ENCODE measurements at regions not wholly inside any gene's neighbourhood (a gene's known extent, or its start where the extent isn't known, plus 50 kb on each side); places are given as distances from the start of the nearest gene placed in this dataset.

DNA sequence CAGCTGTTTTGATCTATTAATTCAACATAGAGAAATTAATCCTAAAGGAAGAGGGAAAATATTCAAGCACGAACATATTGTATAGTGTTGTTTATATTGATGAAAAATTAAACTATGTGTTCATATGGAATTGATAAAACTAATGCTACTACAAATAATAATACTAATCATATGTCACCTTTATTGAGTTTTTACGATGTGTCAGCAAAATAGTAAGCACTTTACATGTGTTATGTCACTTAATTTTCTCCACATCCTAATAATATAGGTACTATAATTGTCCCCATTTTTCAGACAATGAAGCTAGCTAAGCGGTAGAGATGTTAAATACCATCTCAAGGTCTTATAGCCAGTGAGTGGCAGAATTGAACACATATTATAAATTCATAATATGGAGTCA lies 2008.5 kb upstream of the WWC1 start:
- TF ChIP-seq, protein P1, sequence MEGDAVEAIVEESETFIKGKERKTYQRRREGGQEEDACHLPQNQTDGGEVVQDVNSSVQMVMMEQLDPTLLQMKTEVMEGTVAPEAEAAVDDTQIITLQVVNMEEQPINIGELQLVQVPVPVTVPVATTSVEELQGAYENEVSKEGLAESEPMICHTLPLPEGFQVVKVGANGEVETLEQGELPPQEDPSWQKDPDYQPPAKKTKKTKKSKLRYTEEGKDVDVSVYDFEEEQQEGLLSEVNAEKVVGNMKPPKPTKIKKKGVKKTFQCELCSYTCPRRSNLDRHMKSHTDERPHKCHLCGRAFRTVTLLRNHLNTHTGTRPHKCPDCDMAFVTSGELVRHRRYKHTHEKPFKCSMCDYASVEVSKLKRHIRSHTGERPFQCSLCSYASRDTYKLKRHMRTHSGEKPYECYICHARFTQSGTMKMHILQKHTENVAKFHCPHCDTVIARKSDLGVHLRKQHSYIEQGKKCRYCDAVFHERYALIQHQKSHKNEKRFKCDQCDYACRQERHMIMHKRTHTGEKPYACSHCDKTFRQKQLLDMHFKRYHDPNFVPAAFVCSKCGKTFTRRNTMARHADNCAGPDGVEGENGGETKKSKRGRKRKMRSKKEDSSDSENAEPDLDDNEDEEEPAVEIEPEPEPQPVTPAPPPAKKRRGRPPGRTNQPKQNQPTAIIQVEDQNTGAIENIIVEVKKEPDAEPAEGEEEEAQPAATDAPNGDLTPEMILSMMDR (IDR thresholded peaks at IDR 0.05), result no peak

DNA sequence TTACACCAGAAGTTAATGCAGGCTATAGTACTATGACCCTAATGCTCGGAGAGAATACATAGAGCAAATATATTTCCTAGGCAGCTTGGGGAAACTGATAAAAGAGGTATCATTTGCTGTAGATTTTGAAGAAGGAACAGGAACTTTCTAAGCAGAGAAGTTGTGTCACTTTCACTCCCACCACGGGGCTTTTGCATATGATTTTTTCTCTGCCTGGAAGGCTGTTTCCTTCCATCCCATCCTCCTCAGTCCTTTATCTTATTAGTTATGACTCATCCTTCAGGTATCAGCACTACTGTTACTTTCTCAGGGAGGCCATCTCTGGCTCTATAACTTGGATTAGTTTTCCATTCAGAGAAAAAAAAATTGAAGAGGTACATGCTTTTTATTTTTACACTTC lies 2006.1 kb upstream of the WWC1 start:
- TF ChIP-seq, protein P1 (IDR thresholded peaks at IDR 0.05), result no peak

- TF ChIP-seq, protein P1 (IDR thresholded peaks at IDR 0.05), result no peak
These were observed 2004.6 kb upstream of the WWC1 start for GRCh38 chr5:166286832-166287231.

- TF ChIP-seq, protein P1 (IDR thresholded peaks at IDR 0.05), result no peak
These were observed 2003.6 kb upstream of the WWC1 start for GRCh38 chr5:166287866-166288265.

GRCh38 chr5:166293892-166294291 lies 1997.6 kb upstream of the WWC1 start:
- TF ChIP-seq, protein P1 (IDR thresholded peaks at IDR 0.05), result no peak

- TF ChIP-seq, protein P1 (IDR thresholded peaks at IDR 0.05), result no peak
These were observed 1989.3 kb upstream of the WWC1 start for GRCh38 chr5:166302166-166302565.

- TF ChIP-seq, protein P1 (IDR thresholded peaks at IDR 0.05), result no peak
These were observed 1974.0 kb upstream of the WWC1 start for GRCh38 chr5:166317425-166317824.

DNA sequence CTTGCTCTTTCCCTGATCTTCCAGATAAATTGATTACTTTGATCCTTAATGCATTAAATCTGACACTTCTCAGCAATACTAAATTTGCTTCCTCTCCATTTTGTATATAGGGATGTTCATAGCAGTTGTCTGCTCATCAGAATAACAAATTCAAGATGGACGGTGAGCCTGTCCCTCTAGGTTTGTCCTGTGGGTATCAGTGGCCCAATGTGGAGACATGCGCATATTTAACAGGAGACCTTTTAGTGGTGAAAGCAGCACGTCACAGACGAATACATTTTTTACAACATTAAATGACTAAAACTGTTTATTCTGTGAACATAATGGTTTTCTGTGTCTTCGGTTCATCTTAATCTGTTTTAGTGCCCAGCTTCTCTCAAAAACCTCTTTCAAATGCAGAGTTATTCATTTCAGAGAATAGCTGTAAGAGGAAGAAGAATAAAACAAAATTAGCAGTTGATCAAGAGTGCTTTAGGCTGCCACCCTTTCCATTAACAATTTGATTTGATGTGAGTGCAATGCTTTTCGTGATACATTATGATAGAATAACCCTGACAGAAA lies 1970.4 kb upstream of the WWC1 start:
- TF ChIP-seq, protein P1 (IDR thresholded peaks at IDR 0.05), result no peak

All from LNCAP (cell line).